HG02840 (cell line): ENCODE measurements at regions not wholly inside any gene's neighbourhood (a gene's known extent, or its start where the extent isn't known, plus 50 kb on each side); places are given as distances from the start of the nearest gene placed in this dataset.

Experiments
- ATAC-seq: cut with Tn5 transposase; IDR thresholded peaks from one replicate; pipeline ENCODE4 v1.9.1; 2021; ENCODE audit warnings: mild to moderate bottlenecking, moderate library complexity, moderate number of reproducible peaks; ENCODE audit not compliant: unreplicated experiment, low FRiP score

DNA sequence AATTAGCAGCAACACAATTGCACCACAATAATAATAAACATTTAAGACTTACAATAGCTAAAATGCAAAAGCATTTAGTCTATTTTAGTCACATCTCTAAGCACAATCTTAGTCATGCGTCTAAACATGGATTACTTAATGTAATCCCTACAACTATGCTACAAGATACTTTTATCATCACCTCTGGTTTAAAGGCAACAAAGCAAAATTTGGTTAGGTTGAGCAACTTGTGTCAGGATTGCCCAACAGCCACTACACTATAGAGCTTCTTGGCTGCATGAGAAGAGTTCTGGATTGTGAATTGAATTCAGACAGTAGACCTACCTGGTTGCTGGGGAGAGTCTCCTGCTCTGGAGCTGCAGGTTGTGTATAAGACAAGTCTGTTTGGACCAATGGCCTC, 146.5 kb upstream of the PUDP start:
- no peak for ATAC-seq

DNA sequence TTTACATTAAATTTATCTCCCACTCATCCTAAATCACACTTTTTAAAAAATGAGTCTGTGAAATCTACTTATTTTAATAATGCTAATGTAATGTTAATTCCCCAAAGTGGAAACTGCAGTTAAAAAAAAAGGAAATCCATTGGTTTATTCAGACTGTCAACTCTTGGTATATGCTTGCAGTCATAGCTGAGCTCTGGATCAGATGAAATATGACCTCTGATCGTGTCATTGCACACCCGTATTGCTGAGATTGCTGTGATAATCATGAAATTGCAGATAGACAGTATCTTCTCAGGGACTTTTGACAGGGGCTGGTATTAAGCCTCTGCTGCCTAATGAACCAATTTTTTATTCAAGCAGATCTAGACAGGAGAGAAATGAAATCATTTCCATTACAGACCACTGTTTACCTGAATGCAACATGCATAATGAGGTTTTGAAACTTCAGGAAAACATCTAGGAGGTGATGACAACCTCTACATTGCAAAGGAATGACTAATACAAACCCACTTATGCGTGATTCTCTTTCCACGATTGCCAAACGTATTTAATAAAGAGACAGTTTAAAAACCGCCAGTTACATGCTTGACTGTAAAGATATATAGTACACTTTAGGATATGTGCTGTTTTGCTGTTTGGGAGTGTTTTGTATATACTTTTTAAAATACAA, 138.3 kb upstream of the PUDP start:
- no peak for ATAC-seq

DNA sequence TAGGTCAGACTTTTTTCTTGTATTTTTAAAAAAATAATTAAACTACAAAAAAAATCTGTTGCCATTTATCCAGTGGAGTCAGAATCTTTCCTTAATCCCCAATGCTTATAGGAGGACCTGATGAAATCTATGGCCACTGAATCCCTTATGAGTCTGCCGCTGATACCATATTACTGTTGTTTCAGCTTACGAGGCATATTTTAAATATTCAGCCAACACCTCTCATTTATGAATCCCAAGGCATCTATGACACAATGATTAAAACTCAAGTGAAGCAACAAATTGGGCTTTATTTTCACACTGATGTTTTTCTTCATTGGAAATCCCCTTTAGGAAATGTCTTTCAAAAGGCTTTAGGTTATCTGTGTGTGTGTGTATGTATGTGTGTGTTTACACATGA, 137.8 kb upstream of the PUDP start:
- ATAC-seq, result no peak

GRCh38 chrX:7283741-7284140, 135.8 kb upstream of the PUDP start:
- no peak for ATAC-seq

- ATAC-seq, result no peak
Measured at GRCh38 chrX:7280520-7280919, 132.6 kb upstream of the PUDP start.

GRCh38 chrX:7272346-7272745, 124.4 kb upstream of the PUDP start:
- ATAC-seq, result no peak

DNA sequence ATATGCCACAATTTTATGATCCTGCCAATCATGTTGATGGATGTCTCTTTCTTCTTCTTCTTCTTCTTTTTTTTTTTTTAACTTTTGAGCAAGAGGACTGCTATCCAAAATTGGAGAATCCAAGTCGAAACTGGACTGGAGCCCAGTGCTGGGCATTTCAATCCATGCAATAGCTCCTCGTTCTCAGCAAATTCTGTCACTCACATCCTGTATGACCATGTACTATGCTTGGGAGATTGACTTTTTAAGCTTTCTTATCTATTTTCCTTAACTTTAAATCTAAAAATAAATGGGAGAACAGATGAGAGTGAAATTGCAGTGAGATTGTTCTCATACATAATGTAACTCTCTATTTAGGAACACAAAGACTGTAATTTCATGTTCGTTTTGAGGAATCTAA, 123.0 kb upstream of the PUDP start:
- ATAC-seq, result no peak

GRCh38 chrX:7269991-7270390, 122.0 kb upstream of the PUDP start:
- ATAC-seq, result no peak

- ATAC-seq, result no peak
Measured at GRCh38 chrX:7269589-7269988, 121.6 kb upstream of the PUDP start.

- ATAC-seq, result no peak
Measured at GRCh38 chrX:7266288-7266687, 118.3 kb upstream of the PUDP start.

GRCh38 chrX:7264399-7264798, 116.4 kb upstream of the PUDP start:
- peak; percentile 71 for ATAC-seq

- ATAC-seq, result no peak
Measured at GRCh38 chrX:7263961-7264360, 116.0 kb upstream of the PUDP start.

- ATAC-seq, result no peak
Measured at GRCh38 chrX:7263330-7263729, 115.4 kb upstream of the PUDP start.

- ATAC-seq, result no peak
Measured at GRCh38 chrX:7262551-7262950, 114.6 kb upstream of the PUDP start.

DNA sequence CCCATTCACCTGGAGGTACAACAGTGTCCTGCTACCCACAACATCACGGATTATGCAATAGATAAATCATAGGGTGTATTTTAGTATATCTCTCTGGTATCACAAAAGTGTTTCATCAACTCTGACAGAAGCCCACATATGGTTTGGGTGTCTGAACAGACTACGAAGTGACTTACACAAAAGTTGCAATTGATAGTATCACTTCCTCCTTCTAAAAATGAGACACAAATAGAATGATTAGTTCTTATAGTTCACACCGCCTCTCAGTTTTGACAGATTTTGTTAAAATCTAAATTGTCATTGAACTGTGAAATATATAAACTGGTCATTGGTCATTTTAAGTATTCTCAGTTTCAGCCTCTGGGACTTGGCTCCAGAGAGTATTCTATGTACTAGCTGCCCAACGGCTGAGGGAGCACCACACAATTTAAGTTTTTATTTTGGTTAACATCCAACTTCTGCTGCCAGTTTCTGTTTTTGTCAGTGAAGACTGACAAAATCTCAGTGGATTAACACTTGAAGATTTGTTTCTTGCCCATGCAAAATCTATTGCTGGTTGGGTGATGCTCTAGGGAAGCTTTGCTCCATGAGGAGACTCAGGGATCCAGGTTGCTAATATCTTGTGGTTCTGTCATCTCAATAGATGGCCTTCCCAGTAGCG, 113.8 kb upstream of the PUDP start:
- peak; percentile 82 for ATAC-seq

- ATAC-seq, result no peak
Measured at GRCh38 chrX:7254144-7254543, 106.2 kb upstream of the PUDP start.

DNA sequence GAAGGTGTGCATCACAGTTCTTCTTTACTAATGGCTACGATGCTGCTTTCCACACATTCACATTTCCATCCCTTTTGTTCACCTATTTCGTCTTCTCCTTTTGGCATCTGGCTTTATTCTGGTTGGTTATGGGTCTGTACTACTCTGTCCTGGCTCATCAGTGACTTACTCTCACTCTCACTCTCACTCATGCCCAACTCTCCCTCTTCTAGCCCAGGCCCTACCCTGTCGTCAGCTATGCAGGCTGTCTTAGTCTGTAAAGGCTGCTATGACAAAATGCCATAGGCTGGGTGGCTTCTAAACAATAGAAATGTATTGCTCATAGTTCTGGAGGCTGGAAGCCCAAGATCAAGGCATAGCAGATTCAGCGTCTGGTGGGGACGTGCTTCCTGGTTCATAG, 105.6 kb upstream of the PUDP start:
- ATAC-seq, result no peak

DNA sequence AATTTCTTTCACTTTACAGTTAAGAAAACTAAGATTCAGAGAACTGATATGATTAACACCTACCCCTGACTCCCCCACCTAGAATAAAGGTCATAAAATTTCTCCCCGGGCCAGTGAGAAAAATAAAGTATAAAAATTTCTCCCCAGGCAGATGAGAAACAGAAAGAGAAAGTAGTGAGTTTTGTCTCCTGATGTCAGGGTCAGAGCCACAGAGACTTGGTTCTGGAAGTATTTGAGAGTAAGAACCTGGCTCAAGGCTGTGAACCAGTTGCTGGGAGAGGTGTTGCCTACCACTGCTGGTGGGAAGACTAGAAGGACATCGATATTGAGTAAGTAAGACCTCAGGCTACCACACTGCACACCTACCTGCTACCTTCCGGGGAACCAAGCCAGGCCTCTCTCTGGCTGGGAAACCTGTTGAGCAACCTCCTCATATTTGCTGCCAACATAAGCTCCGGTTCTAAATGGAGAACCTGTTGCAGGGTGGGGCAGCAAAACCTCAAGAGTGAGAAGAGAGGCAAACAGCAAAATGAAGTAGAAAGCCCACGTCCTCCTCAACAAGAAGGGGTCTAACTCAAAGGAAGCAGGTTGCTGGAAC, 104.2 kb upstream of the PUDP start:
- no peak for ATAC-seq

DNA sequence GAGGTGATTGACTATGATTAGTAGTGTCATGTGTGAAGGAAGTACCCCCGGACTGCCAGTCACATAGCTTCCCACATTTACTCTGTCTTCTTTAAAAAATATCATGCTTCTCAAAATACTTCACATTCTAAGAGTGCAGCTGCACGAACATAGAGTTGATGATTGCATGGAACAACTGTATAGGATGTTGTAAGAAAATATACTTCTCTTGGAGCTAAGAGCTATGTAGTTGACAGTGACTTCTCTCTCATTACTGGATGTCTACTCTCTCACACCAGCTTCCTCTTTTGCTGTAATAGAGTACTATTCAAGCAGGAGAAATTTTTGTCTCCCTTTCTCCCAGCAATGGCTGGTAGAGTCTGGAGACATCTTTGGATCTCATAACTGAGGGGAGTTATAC, 99.4 kb upstream of the PUDP start:
- no peak for ATAC-seq

GRCh38 chrX:7244405-7244804, 96.5 kb upstream of the PUDP start:
- no peak for ATAC-seq

DNA sequence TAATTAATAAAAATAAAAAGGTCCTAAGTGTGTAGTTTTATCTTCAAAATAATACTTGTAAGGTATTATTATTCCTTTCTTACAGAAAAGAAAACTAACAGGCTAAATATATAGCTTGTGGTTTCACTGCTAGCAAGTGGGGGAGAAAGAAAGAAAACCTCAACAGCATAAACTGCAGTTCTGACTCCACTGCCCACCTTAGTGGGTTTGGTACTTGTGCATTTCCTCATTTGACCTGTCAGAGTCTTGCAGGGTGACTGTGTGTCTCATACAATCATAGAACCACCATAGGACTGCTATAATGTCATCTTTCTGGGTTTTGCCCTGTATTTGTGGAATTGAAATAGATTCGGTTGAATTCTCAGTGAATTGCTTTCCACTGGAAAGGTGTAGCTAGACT, 94.7 kb upstream of the PUDP start:
- ATAC-seq, result peak; percentile 94

DNA sequence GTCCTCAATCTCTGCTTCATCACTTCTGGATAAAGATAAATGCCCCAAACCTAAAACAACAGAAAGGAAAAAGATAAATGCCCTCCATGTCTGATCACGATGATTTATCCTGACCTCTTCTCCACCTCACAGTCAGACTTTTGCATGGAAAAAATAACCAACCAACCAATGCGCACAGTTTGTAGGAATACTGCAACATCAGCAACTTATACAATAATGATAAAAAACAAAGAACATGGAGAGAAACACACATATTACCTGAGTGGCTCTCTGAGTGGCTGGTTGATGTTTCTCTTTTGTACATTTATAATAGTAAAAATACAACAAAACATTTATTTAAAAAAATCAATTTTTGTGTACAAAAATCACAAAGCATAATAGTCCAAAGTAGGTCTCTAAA, 93.0 kb upstream of the PUDP start:
- no peak for ATAC-seq
